HCT116 (cell line): ENCODE measurements at regions not wholly inside any gene's neighbourhood (a gene's known extent, or its start where the extent isn't known, plus 50 kb on each side); places are given as distances from the start of the nearest gene placed in this dataset.

ENCODE experiments used
- ATAC-seq: fragments of 200-7000 bp; cut with Tn5 transposase; 2 replicates; pipeline ENCODE4 v1.9.1; 2020; ENCODE audit warnings: mild to moderate bottlenecking, moderate library complexity
- BruUV-seq: library from RNA; stranded (reverse); fragments of 400-500 nt; replicated peaks from 2 replicates; lab custom pipeline; 2021; lab: Mats Ljungman, UMichigan
- CTCF ChIA-PET: fragments of 300-600 bp; sonication (Branson Sonifier 250); formaldehyde crosslinking; loops from one replicate; lab custom pipeline; 2021; ENCODE audit warnings: antibody characterized with exemption; lab: Charles Lee
- POLR2A ChIA-PET: fragments of 300-600, 350-600 bp; sonication (Branson Sonifier 250); formaldehyde crosslinking; loops from one replicate; lab custom pipeline; 2021; ENCODE audit warnings: antibody characterized with exemption; lab: Charles Lee
- RAD21 ChIA-PET, 2 experiments: fragments of 300-600 bp; sonication (Branson Sonifier 250); formaldehyde crosslinking; loops; one replicate each; lab custom pipeline; 2023; ENCODE audit warnings: low total read pairs in 2 of 2; ENCODE audit not compliant: uncharacterized antibody in 2 of 2, unreplicated experiment in 2 of 2, low non-redundant PET in 1 of 2; lab: Charles Lee
- DNase-seq: peaks from one replicate; pipeline ENCODE4 v3.0.0-alpha.2; 2010; ENCODE audit warnings: low read depth, low spot score
- H2AFZ ChIP-seq: fragments of 200-600 bp; shearing (Covaris generic), sonication (generic); 2 replicates; pipeline ENCODE4 v1.6.1; 2017; ENCODE audit warnings: low read depth, mixed run types, mixed read lengths, antibody characterized with exemption, low read length; ENCODE audit not compliant: poor library complexity, severe bottlenecking
- H3K27ac ChIP-seq: 2 replicates; pipeline ENCODE4 v1.5.1; 2012; ENCODE audit warnings: low read depth, low read length
- H3K27me3 ChIP-seq: fragments of 200-600 bp; sonication (generic); 2 replicates; pipeline ENCODE4 v1.6.1; 2016; ENCODE audit warnings: mixed run types, low read length, mixed read lengths; ENCODE audit not compliant: insufficient read depth
- H3K36me3 ChIP-seq, 2 experiments: fragments of 200-500 bp in 1 of 2; fragments of 200-600 bp in 1 of 2; sonication (Bioruptor generic) in 1 of 2; sonication (generic) in 1 of 2; 2 replicates each; pipeline versions ENCODE4 v1.5.1 to v1.6.1; 2014 to 2016; ENCODE audit warnings: low read length in 2 of 2, inconsistent platforms in 1 of 2, mixed read lengths in 1 of 2, mixed run types in 1 of 2; ENCODE audit not compliant: insufficient read depth in 2 of 2, control insufficient read depth in 1 of 2
- H3K4me1 ChIP-seq, 2 experiments: fragments of 200-600 bp in 1 of 2; sonication (generic) in 1 of 2; 2 replicates each; pipeline versions ENCODE4 v1.5.1 to v1.6.1; 2012 to 2017; ENCODE audit warnings: low read length in 2 of 2, inconsistent platforms in 1 of 2, mild to moderate bottlenecking in 1 of 2, mixed read lengths in 1 of 2, mixed run types in 1 of 2, moderate library complexity in 1 of 2; ENCODE audit not compliant: insufficient read depth in 2 of 2, control insufficient read depth in 1 of 2
- H3K4me2 ChIP-seq: fragments of 200-600 bp; sonication (generic); 2 replicates; pipeline ENCODE4 v1.6.1; 2017; ENCODE audit warnings: mixed run types, low read length, mixed read lengths
- H3K4me3 ChIP-seq, 2 experiments: fragments of 200-600 bp in 1 of 2; sonication (generic) in 1 of 2; replicated peaks in 1 of 2; 2 replicates each; pipeline ENCODE4 v1.5.1; 2011 to 2016; ENCODE audit warnings: low read length in 2 of 2, control low read depth in 1 of 2, low read depth in 1 of 2, mild to moderate bottlenecking in 1 of 2, mixed read lengths in 1 of 2, mixed run types in 1 of 2
- H3K79me2 ChIP-seq: fragments of 200-600 bp; sonication (generic); 2 replicates; pipeline ENCODE4 v1.6.1; 2017; ENCODE audit warnings: mild to moderate bottlenecking, mixed run types, low read length, moderate library complexity, mixed read lengths; ENCODE audit not compliant: insufficient read depth
- H3K9ac ChIP-seq: fragments of 200-600 bp; sonication (generic); 2 replicates; pipeline ENCODE4 v1.6.1; 2016; ENCODE audit warnings: low read length, mixed read lengths
- H3K9me2 ChIP-seq: fragments of 200-600 bp; sonication (generic), shearing (Covaris generic); 2 replicates; pipeline ENCODE4 v1.6.1; 2017; ENCODE audit warnings: mixed run types, mild to moderate bottlenecking, moderate library complexity; ENCODE audit not compliant: insufficient read depth
- H3K9me3 ChIP-seq, 2 experiments: fragments of 200-500 bp in 1 of 2; fragments of 200-600 bp in 1 of 2; sonication (Bioruptor generic) in 1 of 2; sonication (generic) in 1 of 2; 2 replicates each; pipeline ENCODE4 v1.6.1; 2014 to 2017; ENCODE audit warnings: low read length in 2 of 2, mixed read lengths in 2 of 2, inconsistent platforms in 1 of 2, low read depth in 1 of 2, mild to moderate bottlenecking in 1 of 2, mixed run types in 1 of 2, moderate library complexity in 1 of 2; ENCODE audit not compliant: control insufficient read depth in 1 of 2, insufficient read depth in 1 of 2
- H4K20me1 ChIP-seq: fragments of 200-600 bp; sonication (generic), shearing (Covaris generic); 2 replicates; pipeline ENCODE4 v1.6.1; 2017; ENCODE audit warnings: mixed run types, mild to moderate bottlenecking, moderate library complexity; ENCODE audit not compliant: insufficient read depth
- ATF3 ChIP-seq: IDR thresholded peaks from 2 replicates; pipeline ENCODE4 v1.6.1; 2012
- CEBPB ChIP-seq: IDR thresholded peaks from 2 replicates; pipeline ENCODE4 v1.6.1; 2012; ENCODE audit warnings: low read depth
- CTCF ChIP-seq, 3 experiments: fragments of 200-600 bp in 1 of 3; sonication (generic) in 1 of 3; IDR thresholded peaks in 2 of 3; conservative IDR thresholded peaks in 1 of 3; 2 replicates each; pipeline ENCODE4 v1.5.1; 2012 to 2017; ENCODE audit warnings: low read depth in 2 of 3, low read length in 2 of 3, antibody characterized with exemption in 1 of 3, borderline replicate concordance in 1 of 3, control low read depth in 1 of 3, mild to moderate bottlenecking in 1 of 3, mixed read lengths in 1 of 3, mixed run types in 1 of 3, moderate library complexity in 1 of 3; ENCODE audit not compliant: insufficient read depth in 1 of 3
- EGR1 ChIP-seq: IDR thresholded peaks from 2 replicates; pipeline ENCODE4 v1.6.1; 2012; ENCODE audit warnings: low read depth
- ELF1 ChIP-seq: IDR thresholded peaks from 2 replicates; pipeline ENCODE4 v1.6.1; 2012; ENCODE audit warnings: low read depth, borderline replicate concordance
- EZH2 ChIP-seq: fragments of 200-600 bp; sonication (generic); IDR thresholded peaks from 2 replicates; pipeline ENCODE4 v1.6.1; 2017; ENCODE audit warnings: antibody characterized with exemption, mixed run types
- EZH2phosphoT487 ChIP-seq: fragments of 200-600 bp; IDR thresholded peaks from 2 replicates; pipeline ENCODE4 v1.6.1; 2018; ENCODE audit warnings: antibody characterized with exemption, borderline replicate concordance
- MAX ChIP-seq: IDR thresholded peaks from 2 replicates; pipeline ENCODE4 v1.6.1; 2012
- SP1 ChIP-seq: IDR thresholded peaks from 2 replicates; pipeline ENCODE4 v1.6.1; 2012; ENCODE audit warnings: low read depth
- SRF ChIP-seq: IDR thresholded peaks from 2 replicates; pipeline ENCODE4 v1.6.1; 2012; ENCODE audit warnings: low read depth
- YY1 ChIP-seq: IDR thresholded peaks from 2 replicates; pipeline ENCODE4 v1.6.1; 2011; ENCODE audit warnings: low read length, low read depth, moderate library complexity, mild to moderate bottlenecking; ENCODE audit not compliant: insufficient replicate concordance; ENCODE audit errors: extremely low read depth
- ZBTB33 ChIP-seq: IDR thresholded peaks from 2 replicates; pipeline ENCODE4 v1.6.1; 2011; ENCODE audit warnings: mild to moderate bottlenecking, low read length, moderate library complexity; ENCODE audit not compliant: insufficient replicate concordance; ENCODE audit errors: extremely low read depth
- ZFX ChIP-seq: fragments of 450-650 bp; IDR thresholded peaks from 2 replicates; pipeline ENCODE4 v1.6.1; 2017
- intact Hi-C: fragments of 100-400 bp; cut with micrococcal nuclease; formaldehyde crosslinking; loops from 2 replicates; pipeline ENCODE4 v1.10.0; 2022

- CTCF ChIA-PET: no interaction called here
- no peaks in the 10 kb centered on the region for H3K79me2 ChIP-seq
- DNase-seq (no peak), ATAC-seq (no peak)
- no peaks in the 10 kb centered on the region for H3K9me3 ChIP-seq
- BruUV-seq: no TSS peak
- H3K27ac ChIP-seq: no peak overlapping the region
- H2AFZ ChIP-seq: no peak overlapping the region
- RAD21 ChIA-PET: no interaction called here
- no peaks in the 10 kb centered on the region for H3K4me1 ChIP-seq
- POLR2A ChIA-PET: no interaction called here
- no peak overlapping the region for H3K9ac ChIP-seq
- no peaks in the 10 kb centered on the region for H3K27me3 ChIP-seq
- no peak overlapping the region for H3K4me3 ChIP-seq
- intact Hi-C loops: no loop called here
- no peak for TF ChIP-seq SP1
- no peak overlapping the region for H3K4me2 ChIP-seq
- H3K9me2 ChIP-seq: no peaks in the 10 kb centered on the region
- no peaks in the 10 kb centered on the region for H3K36me3 ChIP-seq
- H4K20me1 ChIP-seq: no peaks in the 10 kb centered on the region
Observed at GRCh38 chr7:113232885-113233284, 114.5 kb upstream of the SMIM30 start.

GRCh38 chr7:113230691-113231090 lies 112.3 kb upstream of the SMIM30 start:
- DNase-seq: no peak
- no peak overlapping the region for H3K4me3 ChIP-seq
- no peaks in the 10 kb centered on the region for H3K27me3 ChIP-seq
- H3K4me1 ChIP-seq: no peaks in the 10 kb centered on the region
- intact Hi-C loops: no loop called here
- H3K4me2 ChIP-seq: no peak overlapping the region
- ChIA-PET RAD21 (no interaction called here), POLR2A (no interaction called here), CTCF (no interaction called here)
- TF ChIP-seq SRF: no peak
- no peak for TF ChIP-seq YY1
- no peak for TF ChIP-seq ZFX
- no peak for TF ChIP-seq CEBPB
- TF ChIP-seq ATF3: no peak
- no peak for TF ChIP-seq EZH2phosphoT487
- no peak for TF ChIP-seq MAX
- no peak for TF ChIP-seq EGR1
- no peak for TF ChIP-seq ZBTB33
- no peak for TF ChIP-seq ELF1
- no peak for TF ChIP-seq EZH2
- TF ChIP-seq CTCF (IDR thresholded peaks at IDR 0.05 in 2 of 3, conservative IDR thresholded peaks at IDR 0.05 in 1 of 3; ENCODE audit: borderline replicate concordance in 1 of 3, insufficient read depth in 1 of 3, low read depth in 2 of 3, low read length in 2 of 3): no peak
- no peaks in the 10 kb centered on the region for H3K9me2 ChIP-seq
- no peaks in the 10 kb centered on the region for H4K20me1 ChIP-seq
- no TSS peak for BruUV-seq
- no peak for ATAC-seq
- H3K36me3 ChIP-seq: no peaks in the 10 kb centered on the region
- H3K27ac ChIP-seq: no peak overlapping the region
- no peaks in the 10 kb centered on the region for H3K79me2 ChIP-seq
- H3K9me3 ChIP-seq: no peaks in the 10 kb centered on the region
- H3K9ac ChIP-seq: no peak overlapping the region
- no peak overlapping the region for H2AFZ ChIP-seq
